Thyroid gland (tissue), 4 donors: ENCODE measurements at regions not wholly inside any gene's neighbourhood (a gene's known extent, or its start where the extent isn't known, plus 50 kb on each side); places are given as distances from the start of the nearest gene placed in this dataset.

Experiments
- POLR2A ChIP-seq, 2 donors: fragments of 450-650 bp; IDR thresholded peaks; one replicate each; pipeline ENCODE4 v1.6.1; 2017; ENCODE audit warnings: antibody characterized with exemption in 2 of 2, mild to moderate bottlenecking in 2 of 2, moderate library complexity in 1 of 2
- TF ChIP-seq, protein P1 (sequence below), 6 experiments: fragments of 200-600 bp in 3 of 6; fragments of 450-650 bp in 3 of 6; sonication (generic) in 3 of 6; IDR thresholded peaks; one replicate each; pipeline ENCODE4 v1.5.1; 2016 to 2019; ENCODE audit warnings: antibody characterized with exemption in 6 of 6, mild to moderate bottlenecking in 2 of 6, inconsistent platforms in 1 of 6, moderate library complexity in 1 of 6

DNA sequence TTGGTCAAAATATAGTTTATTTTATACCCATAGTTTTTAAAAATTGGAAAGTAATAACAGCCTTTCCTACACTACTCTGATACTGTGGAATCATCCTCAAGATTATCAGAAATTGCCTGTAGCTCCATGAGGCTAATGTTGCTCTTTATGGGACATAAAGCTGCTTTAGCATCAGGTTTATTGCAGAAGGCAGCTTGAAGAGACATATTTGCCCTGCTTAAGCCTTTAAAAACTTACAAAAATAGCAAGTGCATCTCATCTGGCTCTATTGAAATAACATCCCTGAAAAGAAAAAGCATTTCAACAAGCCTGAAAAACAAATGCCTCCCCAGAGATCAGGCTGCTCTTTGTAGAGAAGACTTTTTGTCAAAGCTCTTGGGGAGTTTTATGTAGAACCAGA, 142.9 kb upstream of the MON1B start:
- TF ChIP-seq, protein P1, sequence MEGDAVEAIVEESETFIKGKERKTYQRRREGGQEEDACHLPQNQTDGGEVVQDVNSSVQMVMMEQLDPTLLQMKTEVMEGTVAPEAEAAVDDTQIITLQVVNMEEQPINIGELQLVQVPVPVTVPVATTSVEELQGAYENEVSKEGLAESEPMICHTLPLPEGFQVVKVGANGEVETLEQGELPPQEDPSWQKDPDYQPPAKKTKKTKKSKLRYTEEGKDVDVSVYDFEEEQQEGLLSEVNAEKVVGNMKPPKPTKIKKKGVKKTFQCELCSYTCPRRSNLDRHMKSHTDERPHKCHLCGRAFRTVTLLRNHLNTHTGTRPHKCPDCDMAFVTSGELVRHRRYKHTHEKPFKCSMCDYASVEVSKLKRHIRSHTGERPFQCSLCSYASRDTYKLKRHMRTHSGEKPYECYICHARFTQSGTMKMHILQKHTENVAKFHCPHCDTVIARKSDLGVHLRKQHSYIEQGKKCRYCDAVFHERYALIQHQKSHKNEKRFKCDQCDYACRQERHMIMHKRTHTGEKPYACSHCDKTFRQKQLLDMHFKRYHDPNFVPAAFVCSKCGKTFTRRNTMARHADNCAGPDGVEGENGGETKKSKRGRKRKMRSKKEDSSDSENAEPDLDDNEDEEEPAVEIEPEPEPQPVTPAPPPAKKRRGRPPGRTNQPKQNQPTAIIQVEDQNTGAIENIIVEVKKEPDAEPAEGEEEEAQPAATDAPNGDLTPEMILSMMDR (IDR thresholded peaks at IDR 0.05) = no peak
- no peak for TF ChIP-seq POLR2A (IDR thresholded peaks at IDR 0.05)
